GM18498 (cell line): ENCODE measurements at regions not wholly inside any gene's neighbourhood (a gene's known extent, or its start where the extent isn't known, plus 50 kb on each side); places are given as distances from the start of the nearest gene placed in this dataset.
"Not testable (repeated sequence)": the region's sequence is repeated elsewhere in the genome, so short reads cannot be mapped to it uniquely, and the experiment has no call there.

ENCODE experiments used
- ATAC-seq: cut with Tn5 transposase; IDR thresholded peaks from one replicate; pipeline ENCODE4 v1.9.1; 2021; ENCODE audit warnings: mild to moderate bottlenecking, moderate library complexity; ENCODE audit not compliant: unreplicated experiment

GRCh38 chr9:88596376-88596775 is 61.4 kb downstream of the NXNL2 start:
- no peak for ATAC-seq

- no peak for ATAC-seq
These were observed 70.0 kb downstream of the NXNL2 start for GRCh38 chr9:88604836-88605511.

- no peak for ATAC-seq
These were observed 70.8 kb downstream of the NXNL2 start for GRCh38 chr9:88605512-88606362.

GRCh38 chr9:88614359-88614758 is 79.4 kb downstream of the NXNL2 start:
- ATAC-seq: no peak

- no peak for ATAC-seq
These were observed 88.7 kb downstream of the NXNL2 start for GRCh38 chr9:88623698-88624097.

GRCh38 chr9:88628114-88628513 is 93.1 kb downstream of the NXNL2 start:
- no peak for ATAC-seq

GRCh38 chr9:88628811-88629210 is 93.8 kb downstream of the NXNL2 start:
- no peak for ATAC-seq

GRCh38 chr9:88630574-88630973 is 95.6 kb downstream of the NXNL2 start:
- not testable (repeated sequence) for ATAC-seq

- no peak for ATAC-seq
These were observed 100.2 kb downstream of the NXNL2 start for GRCh38 chr9:88635151-88635550.

- ATAC-seq: no peak
These were observed 106.7 kb downstream of the NXNL2 start for GRCh38 chr9:88641456-88642240.

GRCh38 chr9:88642336-88642735 is 107.4 kb downstream of the NXNL2 start:
- ATAC-seq: no peak

- ATAC-seq: no peak
These were observed 109.0 kb downstream of the NXNL2 start for GRCh38 chr9:88643931-88644330.

GRCh38 chr9:88645172-88645878 is 110.3 kb downstream of the NXNL2 start:
- no peak for ATAC-seq

- ATAC-seq: no peak
These were observed 110.9 kb downstream of the NXNL2 start for GRCh38 chr9:88645879-88646199.

- no peak for ATAC-seq
These were observed 111.7 kb downstream of the NXNL2 start for GRCh38 chr9:88646539-88647300.

- ATAC-seq: no peak
These were observed 117.0 kb downstream of the NXNL2 start for GRCh38 chr9:88651682-88652633.

- ATAC-seq: no peak
These were observed 117.9 kb downstream of the NXNL2 start for GRCh38 chr9:88652876-88653275.

GRCh38 chr9:88653406-88653805 is 118.4 kb downstream of the NXNL2 start:
- ATAC-seq: no peak

GRCh38 chr9:88653911-88654310 is 118.9 kb downstream of the NXNL2 start:
- ATAC-seq: no peak
